Fibroblast of lung (primary cell): ENCODE measurements at regions not wholly inside any gene's neighbourhood (a gene's known extent, or its start where the extent isn't known, plus 50 kb on each side); places are given as distances from the start of the nearest gene placed in this dataset.
"Not testable (repeated sequence)": the region's sequence is repeated elsewhere in the genome, so short reads cannot be mapped to it uniquely, and the experiment has no call there.

Experiments
- DNase-seq, 2 donors: peaks; one replicate each; pipeline versions ENCODE4 v3.0.0 to v3.0.0-alpha.2; 2010; ENCODE audit warnings: low read depth in 2 of 2
- H2AFZ ChIP-seq: 2 replicates; pipeline ENCODE4 v1.5.1; 2012; ENCODE audit warnings: low read length, control low read depth, inconsistent platforms
- H3K27ac ChIP-seq: 2 replicates; pipeline ENCODE4 v1.5.1; 2011; ENCODE audit warnings: low read length, control low read depth; ENCODE audit not compliant: insufficient read depth
- H3K27me3 ChIP-seq: 2 replicates; pipeline ENCODE4 v1.5.1; 2011; ENCODE audit warnings: mild to moderate bottlenecking, low read length; ENCODE audit not compliant: control insufficient read depth, insufficient read depth
- H3K36me3 ChIP-seq: 2 replicates; pipeline ENCODE4 v1.5.1; 2011; ENCODE audit warnings: low read length; ENCODE audit not compliant: control insufficient read depth, insufficient read depth
- H3K4me1 ChIP-seq: 2 replicates; pipeline ENCODE4 v1.5.1; 2011; ENCODE audit warnings: low read length; ENCODE audit not compliant: control insufficient read depth, insufficient read depth; ENCODE audit errors: extremely low read depth
- H3K4me2 ChIP-seq: 2 replicates; pipeline ENCODE4 v1.5.1; 2011; ENCODE audit warnings: low read length, control low read depth; ENCODE audit not compliant: insufficient read depth; ENCODE audit errors: extremely low read depth
- H3K4me3 ChIP-seq, 4 experiments: fragments of 200-600 bp in 1 of 4; sonication (generic) in 1 of 4; replicated peaks in 1 of 4; 2 replicates each; pipeline ENCODE4 v1.5.1; 2011 to 2016; ENCODE audit warnings: low read length in 4 of 4, low read depth in 3 of 4, mild to moderate bottlenecking in 3 of 4, control low read depth in 2 of 4, inconsistent platforms in 1 of 4, mixed read lengths in 1 of 4; ENCODE audit not compliant: insufficient read depth in 1 of 4; ENCODE audit errors: control extremely low read depth in 1 of 4
- H3K79me2 ChIP-seq: 2 replicates; pipeline ENCODE4 v1.5.1; 2012; ENCODE audit warnings: mild to moderate bottlenecking, low read length, inconsistent platforms; ENCODE audit not compliant: control insufficient read depth, insufficient read depth
- H3K9ac ChIP-seq: 2 replicates; pipeline ENCODE4 v1.5.1; 2011; ENCODE audit warnings: mild to moderate bottlenecking, low read length, control low read depth; ENCODE audit not compliant: insufficient read depth
- H3K9me3 ChIP-seq: 2 replicates; pipeline ENCODE4 v1.5.1; 2012; ENCODE audit warnings: low read depth, low read length; ENCODE audit not compliant: control insufficient read depth, insufficient read depth
- H4K20me1 ChIP-seq: 2 replicates; pipeline ENCODE4 v1.5.1; 2011; ENCODE audit warnings: low read length; ENCODE audit not compliant: control insufficient read depth, insufficient read depth; ENCODE audit errors: extremely low read depth
- EZH2 ChIP-seq: IDR thresholded peaks from 2 replicates; pipeline ENCODE4 v1.5.1; 2012; ENCODE audit warnings: low read length, control low read depth, mild to moderate bottlenecking; ENCODE audit errors: missing control alignments
- TF ChIP-seq, protein P1 (sequence below), 2 donors: IDR thresholded peaks in 1 of 2; conservative IDR thresholded peaks in 1 of 2; 1 replicate in 1 of 2; 2 replicates in 1 of 2; pipeline ENCODE4 v1.5.1; 2011 to 2012; ENCODE audit warnings: low read length in 2 of 2, control low read depth in 1 of 2, inconsistent platforms in 1 of 2, low read depth in 1 of 2, mild to moderate bottlenecking in 1 of 2

DNA sequence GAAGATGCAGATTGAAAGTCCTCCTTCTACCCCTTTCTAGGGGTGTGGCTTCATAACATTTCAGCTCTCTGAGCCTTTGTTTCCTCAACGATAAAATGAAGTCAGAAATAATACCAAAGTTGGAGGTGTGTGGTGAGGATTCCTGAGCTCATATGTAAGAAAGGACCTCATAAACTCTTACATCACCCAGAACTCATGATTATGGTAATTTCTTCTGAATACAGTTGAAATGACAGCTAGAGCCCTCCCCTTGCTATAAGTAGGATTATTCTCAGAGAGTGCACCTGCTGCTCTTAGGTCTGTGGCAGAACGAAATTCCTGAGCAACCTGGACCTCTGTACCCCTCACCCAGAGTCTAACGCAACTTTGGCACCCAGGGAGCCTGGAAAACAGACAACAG lies 291.4 kb upstream of the KLF4 start:
- no peak overlapping the region for H3K9ac ChIP-seq
- H3K79me2 ChIP-seq = no peaks in the 10 kb centered on the region
- no peaks in the 10 kb centered on the region for H3K36me3 ChIP-seq
- no peaks in the 10 kb centered on the region for H3K9me3 ChIP-seq
- H4K20me1 ChIP-seq = no peaks in the 10 kb centered on the region
- DNase-seq = no peak
- no peaks in the 10 kb centered on the region for H3K27me3 ChIP-seq
- peaks cover 10% of the 10 kb centered on the region for H3K4me1 ChIP-seq
- TF ChIP-seq, protein P1, sequence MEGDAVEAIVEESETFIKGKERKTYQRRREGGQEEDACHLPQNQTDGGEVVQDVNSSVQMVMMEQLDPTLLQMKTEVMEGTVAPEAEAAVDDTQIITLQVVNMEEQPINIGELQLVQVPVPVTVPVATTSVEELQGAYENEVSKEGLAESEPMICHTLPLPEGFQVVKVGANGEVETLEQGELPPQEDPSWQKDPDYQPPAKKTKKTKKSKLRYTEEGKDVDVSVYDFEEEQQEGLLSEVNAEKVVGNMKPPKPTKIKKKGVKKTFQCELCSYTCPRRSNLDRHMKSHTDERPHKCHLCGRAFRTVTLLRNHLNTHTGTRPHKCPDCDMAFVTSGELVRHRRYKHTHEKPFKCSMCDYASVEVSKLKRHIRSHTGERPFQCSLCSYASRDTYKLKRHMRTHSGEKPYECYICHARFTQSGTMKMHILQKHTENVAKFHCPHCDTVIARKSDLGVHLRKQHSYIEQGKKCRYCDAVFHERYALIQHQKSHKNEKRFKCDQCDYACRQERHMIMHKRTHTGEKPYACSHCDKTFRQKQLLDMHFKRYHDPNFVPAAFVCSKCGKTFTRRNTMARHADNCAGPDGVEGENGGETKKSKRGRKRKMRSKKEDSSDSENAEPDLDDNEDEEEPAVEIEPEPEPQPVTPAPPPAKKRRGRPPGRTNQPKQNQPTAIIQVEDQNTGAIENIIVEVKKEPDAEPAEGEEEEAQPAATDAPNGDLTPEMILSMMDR (conservative IDR thresholded peaks at IDR 0.05 in 1 of 2, IDR thresholded peaks at IDR 0.05 in 1 of 2; ENCODE audit: low read depth in 1 of 2, low read length in 2 of 2) = no peak
- TF ChIP-seq EZH2 = no peak
- H3K4me2 ChIP-seq = no peak overlapping the region
- H2AFZ ChIP-seq = no peak overlapping the region
- no peak overlapping the region for H3K4me3 ChIP-seq
- no peak overlapping the region for H3K27ac ChIP-seq

- no peak for TF ChIP-seq EZH2
- TF ChIP-seq, protein P1 (conservative IDR thresholded peaks at IDR 0.05 in 1 of 2, IDR thresholded peaks at IDR 0.05 in 1 of 2; ENCODE audit: low read depth in 1 of 2, low read length in 2 of 2) = no peak
- Histone ChIP-seq H3K4me1 (peaks cover 8% of the 10 kb centered on the region), H3K79me2 (no peaks in the 10 kb centered on the region), H3K27ac (no peak overlapping the region), H3K36me3 (no peaks in the 10 kb centered on the region), H3K9me3 (no peaks in the 10 kb centered on the region), H3K4me3 (no peak overlapping the region), H2AFZ (no peak overlapping the region), H3K4me2 (no peak overlapping the region), H3K27me3 (no peaks in the 10 kb centered on the region), H4K20me1 (no peaks in the 10 kb centered on the region), H3K9ac (no peak overlapping the region)
- no peak for DNase-seq
These were observed 290.2 kb upstream of the KLF4 start for GRCh38 chr9:107779731-107780130.

DNA sequence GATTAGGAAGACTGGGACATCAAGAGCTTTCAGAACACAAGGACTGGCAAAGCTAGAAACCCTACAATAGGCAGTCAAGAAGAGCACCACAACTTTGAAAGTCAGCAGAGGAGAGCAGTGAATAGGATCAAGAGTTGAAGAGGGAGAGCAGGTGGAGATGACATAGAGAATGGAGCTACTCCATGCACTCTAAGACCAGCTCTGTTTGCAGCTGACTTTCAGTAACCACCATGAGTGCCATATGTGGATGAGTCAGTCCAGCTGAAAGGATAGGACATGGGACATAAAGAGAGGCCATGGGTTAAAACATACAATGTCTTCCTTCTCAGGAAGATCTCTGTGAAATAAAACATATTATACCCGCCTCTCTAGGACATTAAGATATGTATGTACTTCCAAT lies 289.1 kb upstream of the KLF4 start:
- Histone ChIP-seq H3K4me1 (peaks cover 3% of the 10 kb centered on the region), H3K36me3 (no peaks in the 10 kb centered on the region), H3K79me2 (no peaks in the 10 kb centered on the region), H2AFZ (no peak overlapping the region), H3K27ac (no peak overlapping the region), H3K9me3 (no peaks in the 10 kb centered on the region), H3K4me2 (no peak overlapping the region), H4K20me1 (no peaks in the 10 kb centered on the region), H3K27me3 (no peaks in the 10 kb centered on the region), H3K9ac (no peak overlapping the region), H3K4me3 (no peak overlapping the region)
- TF ChIP-seq EZH2 = no peak
- TF ChIP-seq, protein P1 (conservative IDR thresholded peaks at IDR 0.05 in 1 of 2, IDR thresholded peaks at IDR 0.05 in 1 of 2; ENCODE audit: low read depth in 1 of 2, low read length in 2 of 2) = no peak
- no peak for DNase-seq

DNA sequence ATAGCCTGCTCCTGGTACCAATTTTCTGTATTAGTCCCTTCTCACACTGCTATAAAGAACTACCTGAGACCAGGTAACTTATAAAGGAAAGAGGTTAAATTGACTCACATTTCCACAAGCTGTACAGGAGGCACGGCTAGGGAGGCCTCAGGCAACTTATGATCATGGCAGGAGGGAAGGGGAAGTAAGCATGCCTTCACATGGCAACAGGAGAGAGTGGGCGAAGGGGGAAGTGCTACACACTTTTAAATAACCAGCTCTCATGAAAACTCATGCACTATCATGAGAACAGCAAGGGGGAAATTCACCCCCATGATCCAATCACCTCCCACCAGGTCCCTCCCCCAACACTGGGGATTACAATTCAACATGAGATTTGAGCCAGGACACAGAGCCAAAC lies 284.5 kb upstream of the KLF4 start:
- H3K4me1 ChIP-seq, H3K36me3 ChIP-seq, H3K9me3 ChIP-seq, H4K20me1 ChIP-seq, H3K27me3 ChIP-seq, DNase-seq, H3K79me2 ChIP-seq, H3K9ac ChIP-seq, H3K4me3 ChIP-seq, H3K27ac ChIP-seq, H2AFZ ChIP-seq, H3K4me2 ChIP-seq: not testable (repeated sequence)
